Body of pancreas (tissue), 4 donors: ENCODE measurements at regions not wholly inside any gene's neighbourhood (a gene's known extent, or its start where the extent isn't known, plus 50 kb on each side); places are given as distances from the start of the nearest gene placed in this dataset.
"Not testable (repeated sequence)": the region's sequence is repeated elsewhere in the genome, so short reads cannot be mapped to it uniquely, and the experiment has no call there.

Experiments used
- ATAC-seq: fragments of 150-250 bp; one replicate; pipeline ENCODE4 v1.9.1; 2016
- DNase-seq, 4 donors: peaks; one replicate each; pipeline ENCODE4 v3.0.0-alpha.2; 2019
- H3K27ac ChIP-seq, 4 donors: fragments of 200-600 bp; sonication (generic); 1 replicate in 3 of 4; 2 replicates in 1 of 4; pipeline versions ENCODE4 v1.5.1 to v1.6.1; 2016 to 2019; ENCODE audit warnings: mild to moderate bottlenecking in 1 of 4, mixed read lengths in 1 of 4, moderate library complexity in 1 of 4
- H3K27me3 ChIP-seq, 2 donors: fragments of 200-600 bp; sonication (generic); one replicate each; pipeline ENCODE4 v1.6.0; 2016; ENCODE audit warnings: mild to moderate bottlenecking in 1 of 2
- H3K36me3 ChIP-seq, 2 donors: fragments of 200-600 bp; sonication (generic); replicated peaks in 1 of 2; 2 replicates each; pipeline ENCODE4 v1.5.1; 2016; ENCODE audit warnings: low read depth in 2 of 2; ENCODE audit not compliant: insufficient read depth in 1 of 2
- H3K4me1 ChIP-seq: fragments of 200-600 bp; sonication (generic); one replicate; pipeline ENCODE4 v1.6.0; 2016
- H3K4me3 ChIP-seq, 2 donors: fragments of 200-600 bp; sonication (generic); 1 replicate in 1 of 2; 2 replicates in 1 of 2; pipeline ENCODE4 v1.5.1; 2016 to 2019
- H3K9me3 ChIP-seq, 3 donors: fragments of 200-600 bp; sonication (generic); 1 replicate in 2 of 3; 2 replicates in 1 of 3; pipeline ENCODE4 v1.5.1; 2016
- POLR2A ChIP-seq, 3 donors: fragments of 450-650 bp; IDR thresholded peaks; one replicate each; pipeline ENCODE4 v1.6.1; 2016; ENCODE audit warnings: antibody characterized with exemption in 3 of 3, mild to moderate bottlenecking in 2 of 3
- WGBS, 2 donors: methylation state at CpG; one replicate each; pipeline ENCODE4 v1.1.5; 2017; 5-methylcytosine and 5-hydroxymethylcytosine counted together
- intact Hi-C: fragments of 100-400 bp; cut with DNase I; formaldehyde crosslinking; loops from one replicate; pipeline ENCODE4 v1.15.1; 2023
- TF ChIP-seq, protein P1 (sequence below), 7 experiments: fragments of 450-650 bp in 4 of 7; fragments of 200-600 bp in 3 of 7; sonication (generic) in 3 of 7; IDR thresholded peaks; one replicate each; pipeline ENCODE4 v1.5.1; 2016 to 2019; ENCODE audit warnings: antibody characterized with exemption in 7 of 7

DNA sequence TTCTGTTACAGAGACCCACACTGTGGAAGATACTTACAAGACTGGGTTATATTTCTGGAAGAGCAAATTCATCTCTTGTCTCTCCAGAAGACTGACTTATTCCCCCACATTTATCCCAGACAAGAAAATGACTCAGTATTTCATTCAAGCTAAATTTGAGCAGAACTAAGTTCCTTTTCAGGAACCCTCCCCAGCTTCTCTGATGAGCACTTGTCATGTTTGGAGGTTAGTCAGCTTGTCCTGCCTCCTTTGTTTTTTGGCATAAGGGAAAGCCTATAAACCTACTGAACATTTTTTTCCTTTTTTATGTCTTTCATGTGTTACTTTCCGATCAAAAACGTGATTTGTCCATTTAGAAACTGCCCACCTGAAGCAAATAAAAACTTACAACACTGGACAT is 198.0 kb downstream of the C16orf95 start:
- intact Hi-C loops = no loop called here
- ATAC-seq = no peak
- DNase-seq = no peak
- Histone ChIP-seq H3K9me3 (no peaks in the 10 kb centered on the region), H3K36me3 (no peaks in the 10 kb centered on the region), H3K27me3 (no peaks in the 10 kb centered on the region), H3K27ac (no peak overlapping the region), H3K4me1 (no peaks in the 10 kb centered on the region), H3K4me3 (no peak overlapping the region)
- 75 to 78% methylated on average over 2 of the region's 2 CpGs for WGBS, 2 donors
- TF ChIP-seq POLR2A (IDR thresholded peaks at IDR 0.05) = no peak
- TF ChIP-seq, protein P1, sequence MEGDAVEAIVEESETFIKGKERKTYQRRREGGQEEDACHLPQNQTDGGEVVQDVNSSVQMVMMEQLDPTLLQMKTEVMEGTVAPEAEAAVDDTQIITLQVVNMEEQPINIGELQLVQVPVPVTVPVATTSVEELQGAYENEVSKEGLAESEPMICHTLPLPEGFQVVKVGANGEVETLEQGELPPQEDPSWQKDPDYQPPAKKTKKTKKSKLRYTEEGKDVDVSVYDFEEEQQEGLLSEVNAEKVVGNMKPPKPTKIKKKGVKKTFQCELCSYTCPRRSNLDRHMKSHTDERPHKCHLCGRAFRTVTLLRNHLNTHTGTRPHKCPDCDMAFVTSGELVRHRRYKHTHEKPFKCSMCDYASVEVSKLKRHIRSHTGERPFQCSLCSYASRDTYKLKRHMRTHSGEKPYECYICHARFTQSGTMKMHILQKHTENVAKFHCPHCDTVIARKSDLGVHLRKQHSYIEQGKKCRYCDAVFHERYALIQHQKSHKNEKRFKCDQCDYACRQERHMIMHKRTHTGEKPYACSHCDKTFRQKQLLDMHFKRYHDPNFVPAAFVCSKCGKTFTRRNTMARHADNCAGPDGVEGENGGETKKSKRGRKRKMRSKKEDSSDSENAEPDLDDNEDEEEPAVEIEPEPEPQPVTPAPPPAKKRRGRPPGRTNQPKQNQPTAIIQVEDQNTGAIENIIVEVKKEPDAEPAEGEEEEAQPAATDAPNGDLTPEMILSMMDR (IDR thresholded peaks at IDR 0.05) = no peak

DNA sequence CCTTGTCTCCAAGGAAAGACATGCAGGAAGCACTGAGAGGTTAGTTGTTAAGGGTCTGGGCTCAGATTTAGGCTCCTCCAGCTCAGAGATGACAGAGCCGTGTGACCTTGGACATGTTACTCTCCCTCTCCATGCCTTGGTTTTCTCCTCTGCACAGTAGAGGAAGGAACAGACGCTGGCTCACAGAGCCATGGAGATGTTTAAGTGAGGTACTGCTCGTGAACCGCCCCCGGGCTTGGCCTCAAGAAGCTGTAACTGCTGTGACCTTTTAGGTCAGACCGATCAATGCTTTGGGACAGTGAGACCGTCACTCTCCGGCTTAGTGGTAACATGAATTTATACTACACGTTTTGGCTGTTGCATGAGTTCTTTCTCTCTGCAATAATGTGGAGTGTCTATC is 197.4 kb downstream of the C16orf95 start:
- H3K36me3 ChIP-seq = no peaks in the 10 kb centered on the region
- no peak for ATAC-seq
- no peak overlapping the region for H3K4me3 ChIP-seq
- H3K27me3 ChIP-seq = no peaks in the 10 kb centered on the region
- H3K9me3 ChIP-seq = no peaks in the 10 kb centered on the region
- H3K4me1 ChIP-seq = no peaks in the 10 kb centered on the region
- intact Hi-C loops = no loop called here
- 83 to 84% methylated on average over 9 of the region's 9 CpGs for WGBS, 2 donors
- no peak overlapping the region for H3K27ac ChIP-seq
- TF ChIP-seq, protein P1 (IDR thresholded peaks at IDR 0.05) = no peak
- TF ChIP-seq POLR2A (IDR thresholded peaks at IDR 0.05) = no peak
- no peak for DNase-seq

DNA sequence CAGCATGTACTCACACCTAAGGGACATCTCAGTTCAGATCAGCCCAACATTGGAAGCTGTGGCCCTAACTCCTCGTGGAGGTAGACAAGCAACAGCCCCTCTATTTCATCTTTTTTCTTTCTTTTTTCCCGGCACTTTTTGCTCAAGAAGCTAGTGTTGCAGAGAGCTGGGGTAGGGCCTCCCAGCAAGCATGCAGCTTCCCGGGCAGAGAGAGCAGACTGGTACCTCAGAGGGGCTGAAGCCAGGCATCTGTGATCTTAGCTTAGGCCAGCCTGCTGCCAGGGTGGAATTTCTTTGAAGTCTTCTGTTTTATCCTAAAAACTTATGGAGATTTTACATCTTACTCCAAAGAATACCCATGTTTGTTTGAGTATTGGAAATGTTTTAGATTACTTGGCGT is 195.4 kb downstream of the C16orf95 start:
- Histone ChIP-seq H3K9me3 (no peaks in the 10 kb centered on the region), H3K4me3 (no peak overlapping the region), H3K4me1 (peaks cover 16% of the 10 kb centered on the region), H3K27ac (no peak overlapping the region), H3K27me3 (no peaks in the 10 kb centered on the region), H3K36me3 (no peaks in the 10 kb centered on the region)
- intact Hi-C loops = no loop called here
- no peak for TF ChIP-seq POLR2A (IDR thresholded peaks at IDR 0.05)
- TF ChIP-seq, protein P1 (IDR thresholded peaks at IDR 0.05) = no peak
- DNase-seq (no peak), ATAC-seq (no peak)
- WGBS, 2 donors = 71 to 79% methylated on average over 4 of the region's 4 CpGs

DNA sequence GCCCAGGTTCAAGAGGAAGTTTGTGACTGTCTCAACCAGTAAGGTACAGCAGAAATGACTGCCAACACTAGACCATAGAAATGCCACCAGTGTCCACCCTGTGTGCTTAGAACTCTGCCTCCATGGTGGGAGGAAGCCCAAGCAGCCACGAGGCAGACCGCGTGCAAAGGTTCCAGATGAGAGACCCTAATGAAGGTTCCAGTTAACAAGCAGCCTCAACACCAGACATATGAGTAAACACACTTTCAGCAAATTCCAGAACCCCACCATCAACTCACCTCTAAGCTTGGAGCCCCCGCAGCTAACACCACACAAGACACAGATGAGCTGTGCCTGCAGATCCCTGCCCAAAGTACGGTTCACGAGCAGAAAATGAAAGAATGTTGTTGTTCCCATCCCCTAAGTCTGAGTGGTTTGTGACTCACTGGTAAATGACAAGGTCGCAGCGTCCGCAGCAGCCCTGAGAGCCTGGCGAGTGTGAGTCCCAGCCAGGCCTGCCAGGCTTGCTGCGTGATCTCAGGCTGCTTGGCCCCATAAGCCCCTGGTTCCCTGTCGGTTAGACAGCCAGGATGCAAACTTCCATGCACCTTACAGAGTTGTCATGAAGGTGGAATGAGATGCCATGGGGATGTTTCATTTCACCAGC is 193.7 kb downstream of the C16orf95 start:
- ATAC-seq = no peak

DNA sequence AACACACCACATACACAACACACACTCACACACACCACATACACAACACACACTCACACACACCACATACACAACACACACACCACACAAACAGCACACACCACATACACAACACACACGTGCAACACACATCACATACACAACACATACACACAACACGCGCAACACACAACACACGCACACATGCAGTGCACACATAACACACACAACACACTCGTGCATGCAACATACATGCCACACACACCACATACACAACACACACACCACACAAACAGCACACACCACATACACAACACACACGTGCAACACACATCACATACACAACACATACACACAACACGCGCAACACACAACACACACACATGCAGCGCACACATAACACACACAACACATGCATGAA is 192.8 kb downstream of the C16orf95 start:
- H3K9me3 ChIP-seq, H3K27me3 ChIP-seq, H3K4me3 ChIP-seq, ATAC-seq, intact Hi-C loops, DNase-seq, H3K36me3 ChIP-seq, H3K27ac ChIP-seq: not testable (repeated sequence)
- 90 to 93% methylated on average over 9 of the region's 9 CpGs for WGBS, 2 donors
- H3K4me1 ChIP-seq = peaks cover 23% of the 10 kb centered on the region

More for the DNA sequence above, 193.7 kb downstream of the C16orf95 start:
- intact Hi-C loops = no loop called here
- TF ChIP-seq, protein P1 (IDR thresholded peaks at IDR 0.05) = no peak
- no peak for TF ChIP-seq POLR2A (IDR thresholded peaks at IDR 0.05)
- no peak overlapping the region for H3K4me3 ChIP-seq
- H3K36me3 ChIP-seq = no peaks in the 10 kb centered on the region
- H3K27ac ChIP-seq = no peak overlapping the region
- DNase-seq = no peak
- 97 to 100% methylated on average over 5 to 12 of the region's 12 CpGs for WGBS, 2 donors
- no peaks in the 10 kb centered on the region for H3K9me3 ChIP-seq
- no peaks in the 10 kb centered on the region for H3K27me3 ChIP-seq
- peaks cover 23% of the 10 kb centered on the region for H3K4me1 ChIP-seq
